OCI-M1 (cell line): ENCODE measurements at regions not wholly inside any gene's neighbourhood (a gene's known extent, or its start where the extent isn't known, plus 50 kb on each side); places are given as distances from the start of the nearest gene placed in this dataset.
"Not testable (repeated sequence)": the region's sequence is repeated elsewhere in the genome, so short reads cannot be mapped to it uniquely, and the experiment has no call there.

ENCODE experiments used
- DNase-seq: peaks from one replicate; lab custom pipeline; 2025; lab: John Stamatoyannopoulos, UW

DNA sequence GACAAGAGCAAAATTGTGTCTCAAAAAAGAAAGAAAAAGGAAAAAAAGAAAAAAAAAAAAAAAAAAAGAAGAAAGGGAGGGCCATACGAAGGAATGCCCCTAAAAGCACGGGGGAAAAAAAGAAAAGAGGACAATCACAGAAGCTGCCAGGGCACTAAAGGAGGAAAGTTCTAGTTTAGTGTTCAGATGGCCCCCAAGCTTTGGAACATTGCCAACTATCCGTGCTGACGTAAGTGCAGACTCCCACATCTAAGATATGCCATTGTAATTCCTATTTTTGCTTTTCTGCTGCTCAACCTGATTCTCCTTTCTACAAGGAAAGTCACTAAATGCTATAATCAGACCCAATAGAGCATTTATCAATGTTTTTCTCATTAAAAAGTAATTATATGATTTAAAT, 842.1 kb downstream of the KCNJ2 start:
- DNase-seq, result peak; percentile 2

DNA sequence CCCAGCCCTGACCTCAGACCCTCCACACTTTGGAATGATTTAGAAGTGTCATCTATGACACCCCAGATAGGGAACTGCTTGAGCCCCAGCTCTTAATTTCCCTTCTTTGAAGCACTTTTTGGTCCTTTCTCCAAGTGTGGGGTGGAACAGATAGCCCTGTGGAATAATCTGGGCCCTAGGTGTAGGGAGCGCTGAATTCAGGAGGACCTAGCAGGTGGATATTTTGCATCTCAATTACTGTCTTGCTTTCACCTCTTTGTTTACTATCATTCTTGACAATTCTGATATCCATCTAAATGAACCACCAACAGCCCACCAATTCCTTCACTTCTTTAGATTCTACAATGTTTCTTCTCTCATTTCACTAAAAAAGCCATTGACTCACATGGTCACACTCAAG, 850.4 kb downstream of the KCNJ2 start:
- DNase-seq, result no peak

DNA sequence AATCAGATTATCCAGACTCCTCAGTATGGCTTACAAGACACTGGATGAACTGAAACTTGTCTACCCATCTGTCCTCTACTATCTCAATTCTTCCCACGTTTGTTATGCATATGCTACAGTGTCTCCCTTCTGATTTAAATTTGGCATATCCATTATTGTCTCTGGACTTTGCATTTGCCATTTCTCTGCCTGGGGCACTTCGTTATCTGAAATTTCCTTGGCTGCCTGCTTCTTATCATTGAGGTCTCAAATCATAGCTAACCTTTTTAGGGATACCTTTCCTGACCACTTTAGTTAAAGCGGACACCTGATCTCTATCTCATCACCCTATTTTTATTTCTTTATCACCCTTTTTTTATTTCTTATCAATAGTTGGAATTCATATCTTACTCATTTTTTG, 853.4 kb downstream of the KCNJ2 start:
- DNase-seq, result no peak

DNA sequence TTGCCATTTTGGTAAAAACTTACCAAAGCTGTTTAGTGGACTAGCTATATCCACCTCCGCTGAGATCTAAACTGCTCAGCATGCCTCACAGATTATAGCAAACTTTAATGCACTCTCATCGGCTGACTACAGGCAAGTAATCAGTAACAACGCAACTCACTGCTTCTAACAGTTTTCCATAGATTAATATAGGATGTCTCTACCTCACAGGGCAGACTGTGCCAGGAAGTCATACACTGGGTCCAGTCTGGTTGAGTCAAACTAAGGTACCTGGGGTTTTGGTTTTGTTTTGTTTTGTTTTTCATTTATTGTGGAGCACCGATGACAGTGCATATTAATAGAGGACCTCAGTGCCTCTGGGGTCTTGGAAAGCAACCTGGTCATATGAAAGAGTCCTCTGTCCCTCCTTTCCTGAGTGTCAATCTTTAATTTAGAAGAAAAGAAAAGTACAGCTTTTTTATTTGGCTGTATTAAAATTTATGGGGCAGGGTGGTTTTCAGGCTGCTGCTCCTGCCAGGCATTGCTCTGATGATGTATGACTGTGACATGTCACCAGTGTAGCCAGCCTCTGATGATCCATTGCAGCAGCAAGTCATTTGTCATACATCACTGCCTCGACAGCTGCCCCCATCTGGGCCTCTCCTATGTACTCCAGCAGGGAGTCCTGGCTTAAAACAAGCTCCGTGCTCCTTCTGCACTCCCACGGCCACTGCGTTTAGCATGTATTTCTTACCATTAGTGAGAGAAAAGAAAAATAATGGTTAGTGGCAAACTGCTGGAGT, 854.1 kb downstream of the KCNJ2 start:
- DNase-seq, result no peak

DNA sequence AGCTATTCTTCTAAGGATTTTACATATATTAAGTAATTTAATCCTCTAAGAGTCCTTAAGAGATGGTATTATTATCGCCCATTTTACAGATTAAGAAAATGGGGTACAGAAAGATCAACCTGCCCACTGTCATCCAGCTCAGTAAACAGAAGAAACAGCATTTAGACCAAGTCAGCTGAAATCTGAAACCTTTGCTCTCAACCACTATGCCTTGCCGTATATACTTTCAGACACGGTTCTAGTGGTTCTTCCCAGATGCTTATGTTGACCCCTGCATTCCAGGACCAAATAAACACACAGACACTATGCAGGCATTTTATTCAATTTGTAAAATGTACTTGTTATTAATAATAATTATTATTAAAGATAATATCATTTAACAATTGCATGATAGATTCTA, 854.8 kb downstream of the KCNJ2 start:
- DNase-seq, result no peak

DNA sequence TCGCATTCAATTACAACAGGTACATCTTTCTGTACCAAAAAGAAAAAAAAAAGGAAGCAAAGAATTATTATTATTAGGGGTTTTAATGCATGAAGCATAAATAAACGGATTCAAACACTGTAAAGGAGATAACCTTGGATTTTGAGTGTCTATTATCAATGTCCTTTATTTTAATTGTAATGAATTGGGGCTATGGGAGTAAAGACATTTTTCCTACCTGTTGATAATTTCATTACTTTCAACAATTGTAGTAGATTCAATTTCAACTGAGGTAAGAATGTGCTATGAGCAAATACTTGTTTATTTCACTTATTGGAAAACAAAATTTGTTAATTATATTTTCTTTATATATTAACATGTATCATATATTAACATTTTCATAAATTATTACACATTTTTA, 855.6 kb downstream of the KCNJ2 start:
- DNase-seq, result no peak

DNA sequence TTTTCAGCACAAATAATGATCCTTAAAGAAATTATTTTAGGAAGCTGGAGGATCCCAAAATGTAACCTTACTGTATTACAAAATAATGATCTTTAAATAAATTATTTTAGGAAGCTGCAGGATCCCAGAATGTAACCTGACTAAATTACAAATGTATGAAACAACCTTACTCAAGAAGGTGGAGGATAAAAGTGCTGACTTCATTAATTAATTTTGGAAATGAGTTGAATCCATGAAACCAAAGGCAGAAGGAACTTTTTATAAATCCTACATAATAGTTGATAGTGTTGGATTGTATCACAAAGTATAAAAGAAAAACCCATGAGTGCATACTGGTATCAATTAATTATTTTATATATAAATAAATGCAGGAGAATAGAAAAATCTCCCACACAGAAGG, 859.9 kb downstream of the KCNJ2 start:
- no peak for DNase-seq

DNA sequence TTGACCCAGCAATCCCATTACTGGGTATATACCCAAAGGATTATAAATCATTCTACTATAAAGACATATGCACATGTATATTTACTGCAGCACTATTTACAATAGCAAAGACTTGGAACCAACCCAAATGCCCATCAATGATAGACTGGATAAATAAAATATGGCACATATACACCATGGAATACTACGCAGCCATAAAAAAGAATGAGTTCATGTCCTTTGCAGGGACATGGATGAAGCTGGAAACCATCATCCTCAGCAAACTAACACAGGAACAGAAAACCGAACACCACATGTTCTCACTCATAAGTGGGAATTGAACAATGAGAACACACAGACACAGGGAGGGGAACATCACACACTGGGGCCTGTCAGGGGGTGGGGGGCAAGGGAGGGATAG, 862.0 kb downstream of the KCNJ2 start:
- not testable (repeated sequence) for DNase-seq

DNA sequence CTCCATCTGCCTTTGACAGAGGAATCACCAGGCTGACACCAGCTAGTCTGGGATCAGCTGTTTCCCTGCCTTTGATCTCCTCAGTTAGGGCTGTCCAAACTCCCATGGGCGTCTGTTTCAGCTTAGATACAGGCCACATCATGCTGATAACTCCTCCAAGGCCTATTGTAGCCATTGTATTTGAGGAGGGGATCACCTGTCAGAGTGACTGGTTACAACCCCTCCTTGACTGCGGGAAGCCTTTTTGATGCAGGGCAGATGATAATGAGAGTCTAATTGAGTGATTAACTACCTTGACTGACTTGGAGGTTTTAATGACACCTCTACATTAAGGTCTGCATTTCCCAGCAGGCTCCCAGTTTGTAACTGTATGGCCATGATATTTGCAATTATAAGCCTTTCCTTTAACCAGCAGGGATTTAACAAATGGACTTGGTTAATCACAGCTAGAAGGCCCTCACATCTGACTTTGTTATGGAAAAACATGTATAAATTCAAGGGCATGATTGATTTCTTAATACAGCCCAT, 863.5 kb downstream of the KCNJ2 start:
- no peak for DNase-seq

DNA sequence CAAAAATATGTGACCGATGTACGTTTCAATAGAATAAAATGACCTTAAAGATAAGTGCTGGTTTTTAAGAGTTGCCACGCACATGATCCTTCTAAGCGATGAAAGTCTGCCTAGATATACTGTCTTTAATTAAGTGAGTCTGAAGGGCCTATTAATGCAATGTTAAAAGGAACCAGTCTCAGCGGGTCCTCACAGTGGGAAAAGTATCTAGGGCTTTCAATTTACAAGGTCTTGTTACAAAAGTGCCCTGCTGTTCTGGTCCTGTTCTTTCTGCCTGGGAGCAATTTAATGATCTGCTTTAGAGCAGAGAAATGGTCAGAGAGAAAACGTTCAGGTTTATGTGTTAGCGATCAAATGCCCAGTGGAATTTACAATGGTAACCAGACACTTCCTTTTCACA, 864.0 kb downstream of the KCNJ2 start:
- DNase-seq, result no peak

DNA sequence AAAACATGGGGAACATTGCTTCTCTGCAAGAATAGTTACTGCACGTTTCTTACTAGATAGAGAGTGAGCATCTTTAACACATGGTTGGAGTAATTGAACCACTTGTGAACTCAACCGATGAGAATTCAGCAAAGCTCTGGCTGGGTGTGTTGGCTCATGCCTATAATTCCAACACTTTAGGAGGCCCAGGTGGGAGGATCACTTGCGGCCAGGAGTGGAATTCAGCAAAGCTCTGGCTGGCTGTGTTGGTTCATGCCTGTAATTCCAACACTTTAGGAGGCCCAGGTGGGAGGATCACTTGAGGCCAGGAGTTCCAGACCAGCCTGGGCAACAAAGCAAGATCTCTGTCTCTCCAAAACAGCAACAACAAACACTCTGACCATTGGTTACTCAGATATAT, 865.9 kb downstream of the KCNJ2 start:
- no peak for DNase-seq

DNA sequence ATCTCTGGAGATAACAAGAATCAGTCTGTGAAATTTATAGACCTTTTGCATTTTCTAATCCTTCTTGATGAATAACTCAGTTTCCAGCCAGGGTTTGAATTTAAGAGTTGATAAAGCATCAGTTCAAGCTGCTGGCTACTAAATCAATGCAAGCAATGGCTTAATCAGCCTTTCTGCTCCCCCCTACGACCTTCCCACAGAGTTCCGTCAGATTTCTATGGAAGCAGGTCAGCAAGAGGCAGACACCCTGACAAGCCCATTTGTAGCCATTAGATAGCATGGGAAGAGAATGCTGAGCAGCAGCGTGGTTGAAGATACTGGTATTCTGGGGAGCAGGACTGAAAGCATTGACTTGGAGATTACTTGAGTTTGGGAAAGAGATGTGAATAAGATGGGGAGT, 868.1 kb downstream of the KCNJ2 start:
- DNase-seq, result no peak

DNA sequence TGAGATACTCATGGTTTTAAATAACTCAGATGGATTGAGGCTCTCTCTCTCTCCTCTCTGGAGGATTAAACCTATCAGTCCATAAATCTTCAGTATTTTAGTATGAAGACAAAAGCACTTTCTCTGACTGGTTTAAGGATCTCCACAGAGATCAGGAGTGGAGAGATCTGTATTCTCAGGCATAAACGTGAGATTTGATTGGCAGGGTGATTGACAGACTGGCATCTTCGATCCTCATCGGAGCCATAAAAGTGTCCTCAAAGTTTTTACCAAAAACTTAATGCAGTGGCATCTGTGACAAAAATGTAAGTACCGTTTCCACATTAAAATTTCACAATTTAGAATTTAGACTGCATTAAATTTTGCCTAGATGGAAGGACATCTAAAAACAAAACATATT, 870.1 kb downstream of the KCNJ2 start:
- DNase-seq, result no peak

DNA sequence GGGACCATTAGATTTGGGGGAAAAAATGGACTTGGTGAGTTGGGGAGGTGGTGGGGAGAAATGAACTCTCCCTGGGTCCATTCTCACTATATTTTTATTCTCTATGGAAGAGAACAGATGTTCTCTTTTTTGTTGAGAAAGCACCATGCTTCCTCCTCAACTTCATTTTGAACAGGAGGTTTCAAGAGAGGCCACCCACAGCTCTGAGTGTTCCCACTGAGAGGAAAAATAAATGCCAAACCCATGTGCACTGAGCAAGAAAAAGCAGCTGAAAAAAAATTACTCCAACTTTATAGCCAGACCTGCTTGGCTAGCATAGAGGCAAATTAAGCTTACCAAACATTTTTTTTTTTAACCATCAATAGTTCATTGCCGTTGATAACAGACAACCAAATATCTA, 883.6 kb downstream of the KCNJ2 start:
- no peak for DNase-seq

DNA sequence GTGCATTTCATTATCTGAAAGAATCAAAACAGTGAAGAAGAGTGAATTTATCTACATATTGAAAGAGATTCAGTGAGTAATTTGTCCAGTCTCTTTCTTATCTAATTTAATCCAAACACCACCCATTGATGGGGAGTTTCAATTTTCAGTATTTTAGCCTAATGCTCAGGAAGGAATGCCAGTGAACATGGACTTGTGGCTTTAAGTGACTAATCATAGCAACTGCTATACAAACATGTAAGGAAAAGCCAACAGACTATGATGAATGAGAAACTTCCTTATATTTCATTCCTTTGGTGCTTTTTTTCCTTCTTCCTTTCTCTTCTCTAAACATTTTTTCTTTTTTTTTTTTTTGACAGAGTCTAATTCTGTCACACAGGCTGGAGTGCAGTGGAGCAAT, 885.8 kb downstream of the KCNJ2 start:
- DNase-seq, result no peak

DNA sequence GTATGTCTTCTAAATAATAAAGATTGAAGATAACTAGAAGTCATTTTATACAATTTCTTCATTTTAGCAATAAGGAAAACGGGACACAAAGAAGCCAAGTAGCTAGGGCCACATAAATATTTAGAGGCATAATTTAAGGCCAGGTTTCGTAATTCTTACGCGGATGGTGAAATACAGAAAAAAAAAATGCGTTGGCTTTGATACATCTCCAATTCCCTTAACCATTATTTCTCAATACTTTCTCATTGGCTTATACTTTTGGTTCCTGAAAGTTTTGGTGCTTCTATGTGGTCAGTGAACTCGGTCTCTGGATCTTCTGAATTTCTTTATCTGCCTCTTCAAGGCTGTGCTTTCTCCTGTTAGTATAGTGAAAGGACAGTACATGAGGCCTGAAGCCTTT, 888.1 kb downstream of the KCNJ2 start:
- DNase-seq, result peak; percentile 15

DNA sequence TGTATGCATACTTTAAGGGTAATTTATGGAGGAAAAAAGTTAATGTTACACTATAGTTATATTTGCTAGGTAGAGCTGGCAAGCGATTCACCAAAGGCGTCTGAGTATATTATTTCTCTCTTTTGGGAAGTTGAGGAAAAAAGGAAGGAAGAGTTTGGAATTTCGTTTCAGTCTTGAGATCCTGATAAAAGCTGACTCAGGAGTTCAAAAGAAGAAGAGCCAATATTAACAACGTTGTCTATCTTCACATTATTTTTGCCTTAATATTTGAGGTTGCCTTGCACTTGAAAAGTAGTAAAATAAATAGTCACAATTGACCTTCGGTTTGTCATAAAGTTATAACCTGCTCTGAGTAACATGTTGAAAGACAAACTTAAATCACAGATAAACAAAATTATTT, 888.6 kb downstream of the KCNJ2 start:
- no peak for DNase-seq

DNA sequence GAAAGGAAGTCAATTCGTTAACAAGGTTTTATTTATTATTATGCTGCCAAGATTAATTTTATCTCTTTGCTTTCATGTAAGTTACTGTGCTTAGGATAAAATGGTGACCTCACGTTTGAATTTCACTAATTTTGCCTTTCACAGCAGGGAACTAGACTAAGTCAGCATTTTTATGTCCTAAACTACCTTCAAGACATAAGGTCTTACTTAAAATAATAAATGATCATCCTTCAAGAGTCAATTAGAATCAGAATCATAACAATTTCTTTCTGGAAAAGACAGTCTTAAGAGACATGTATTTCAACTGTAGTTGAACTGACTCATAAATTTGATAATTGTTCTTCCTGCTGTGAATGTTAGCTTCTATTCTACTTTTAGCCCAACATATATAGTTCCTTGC, 893.8 kb downstream of the KCNJ2 start:
- DNase-seq, result no peak

DNA sequence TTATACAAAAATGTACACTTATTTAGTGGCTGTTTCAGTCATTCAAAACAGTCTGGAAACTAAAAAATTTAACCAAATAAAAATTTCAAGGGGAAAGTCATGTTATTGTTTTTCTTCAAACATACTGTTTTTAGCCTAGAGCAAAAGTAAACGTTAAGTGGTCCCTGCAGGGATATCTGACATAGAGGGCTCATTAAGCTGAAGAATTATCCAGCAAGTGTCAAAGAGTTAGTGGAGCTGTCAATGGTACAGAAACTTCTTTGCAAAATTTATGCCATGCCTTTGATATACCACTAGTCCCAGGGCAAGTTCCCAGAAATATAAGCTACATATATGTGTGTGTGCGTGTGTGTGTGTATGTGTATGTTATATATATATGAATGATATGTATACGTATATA, 894.2 kb downstream of the KCNJ2 start:
- DNase-seq, result no peak

DNA sequence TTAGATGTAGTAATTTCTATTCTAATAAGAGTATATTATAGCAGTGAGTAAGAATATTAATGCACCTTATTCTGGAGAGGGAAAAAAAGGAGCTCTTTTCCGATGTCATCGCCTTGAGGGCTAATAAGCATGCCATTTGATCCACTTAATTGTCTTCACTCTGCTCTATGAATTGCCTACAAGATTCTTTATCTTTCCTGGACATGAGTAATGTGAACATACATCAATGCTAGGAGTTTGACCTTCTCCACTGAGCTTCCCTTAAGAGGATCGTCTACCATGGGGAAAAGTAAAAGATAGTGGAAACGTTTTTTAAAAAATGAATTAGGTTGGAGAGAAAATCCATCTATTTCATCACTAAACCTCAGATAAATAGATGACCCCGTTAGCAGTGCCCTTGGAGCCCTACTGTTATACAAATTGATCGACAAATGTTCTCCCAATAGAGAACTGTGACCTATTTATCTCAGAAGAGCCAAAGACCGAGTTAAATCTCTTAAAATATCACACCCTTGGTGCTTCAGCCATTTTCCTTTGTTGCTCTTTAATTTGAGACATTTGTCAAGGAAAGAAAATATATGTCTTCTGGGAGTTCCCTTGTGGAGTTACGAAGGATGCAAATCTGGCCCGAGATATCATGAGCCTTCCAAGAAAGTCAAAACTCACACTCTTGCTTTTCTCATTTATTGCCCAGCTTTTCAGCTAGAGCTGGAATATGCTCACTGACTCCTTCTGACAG, 898.5 kb downstream of the KCNJ2 start:
- no peak for DNase-seq

DNA sequence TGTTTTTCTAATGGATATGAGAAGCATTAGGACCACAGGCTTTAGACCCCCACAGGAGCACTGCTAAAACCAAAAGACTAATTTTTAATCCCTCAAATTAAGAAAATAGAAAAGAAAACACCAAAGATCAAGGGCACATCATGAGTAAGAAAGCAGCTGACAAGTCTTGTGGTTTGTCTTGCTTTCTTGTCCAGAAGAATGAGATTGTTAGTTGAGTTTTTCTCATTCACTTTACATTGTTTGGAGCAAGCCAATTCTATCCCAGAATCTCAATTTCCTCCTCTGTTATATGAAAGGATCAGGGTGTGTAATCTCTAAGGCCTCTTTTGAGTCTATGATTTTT, 899.0 kb downstream of the KCNJ2 start:
- DNase-seq, result no peak

DNA sequence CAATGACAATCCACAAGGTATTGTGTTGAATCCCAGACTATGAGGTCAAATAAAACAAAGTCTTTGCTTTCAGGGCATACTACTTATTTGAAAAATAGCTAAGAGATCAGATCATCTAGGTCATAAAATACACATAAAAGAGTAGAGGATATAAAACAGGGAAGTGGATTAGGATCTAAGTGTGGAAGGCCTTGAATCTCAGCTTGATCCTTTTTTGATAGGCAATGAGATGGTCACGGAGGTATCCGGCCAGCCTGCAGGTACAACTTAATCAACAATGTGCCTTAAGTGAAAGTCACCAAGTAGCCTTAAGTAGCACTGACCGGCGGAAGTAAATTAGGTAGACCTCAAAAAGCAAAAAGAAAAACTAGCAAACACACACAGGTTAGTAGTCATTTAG, 901.7 kb downstream of the KCNJ2 start:
- no peak for DNase-seq

DNA sequence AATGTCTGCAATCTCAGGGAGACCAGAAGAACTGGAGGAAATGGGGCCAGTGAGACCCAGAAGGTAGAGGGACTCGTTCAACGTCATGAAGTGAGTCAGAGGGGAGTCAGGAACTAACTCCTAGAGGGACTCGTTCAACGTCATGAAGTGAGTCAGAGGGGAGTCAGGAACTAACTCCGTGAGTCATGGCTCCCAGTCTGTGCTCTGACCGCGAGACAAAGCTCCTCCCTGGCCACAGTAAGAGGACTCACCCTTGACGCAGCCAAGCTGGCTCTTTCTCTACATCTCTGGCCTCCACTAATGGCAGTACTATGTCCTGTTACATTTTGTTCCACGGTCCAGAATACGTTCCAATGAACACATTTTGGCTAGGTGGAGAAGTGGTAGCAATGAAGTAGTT, 902.5 kb downstream of the KCNJ2 start:
- peak; percentile 74 for DNase-seq

DNA sequence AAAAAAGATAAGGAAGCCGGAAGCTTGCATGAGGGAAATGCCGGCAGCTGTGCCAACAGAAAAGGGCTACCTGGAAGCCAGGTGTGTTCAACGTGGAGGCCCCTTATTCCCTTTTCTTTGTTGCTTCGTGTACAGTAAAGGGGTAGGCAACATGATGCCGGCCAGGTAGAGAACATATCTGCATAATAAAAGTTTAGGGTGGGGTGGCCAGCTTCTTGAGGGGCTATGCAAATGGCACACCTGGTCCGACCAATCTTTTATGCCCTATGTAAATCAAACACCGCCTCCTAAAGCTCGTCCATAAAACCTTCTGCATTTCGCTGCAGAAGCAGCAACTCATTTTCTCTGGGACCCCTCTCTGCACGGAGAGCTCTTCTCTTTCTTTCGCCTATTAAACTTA, 911.6 kb downstream of the KCNJ2 start:
- DNase-seq, result no peak
